SK-N-MC (cell line): ENCODE measurements at regions not wholly inside any gene's neighbourhood (a gene's known extent, or its start where the extent isn't known, plus 50 kb on each side); places are given as distances from the start of the nearest gene placed in this dataset.

Experiments
- DNase-seq: peaks from one replicate; pipeline ENCODE4 v3.0.0-alpha.2; 2011; ENCODE audit warnings: low read depth, low spot score
- H3K27ac ChIP-seq: fragments of 200-600 bp; sonication (generic); 2 replicates; pipeline ENCODE4 v1.5.1; 2016; ENCODE audit warnings: mixed run types
- H3K36me3 ChIP-seq: fragments of 200-600 bp; sonication (generic); 2 replicates; pipeline ENCODE4 v1.6.1; 2017; ENCODE audit warnings: antibody characterized with exemption, low read length, mixed read lengths; ENCODE audit not compliant: insufficient read depth
- H3K4me3 ChIP-seq: fragments of 200-600 bp; sonication (generic); 2 replicates; pipeline ENCODE4 v1.5.1; 2016
- H3K9ac ChIP-seq: fragments of 200-600 bp; sonication (generic); 2 replicates; pipeline ENCODE4 v1.8.0; 2017; ENCODE audit warnings: mixed run types, mixed read lengths; ENCODE audit not compliant: insufficient read length
- H3K9me3 ChIP-seq: fragments of 200-600 bp; sonication (generic); 2 replicates; pipeline ENCODE4 v1.6.1; 2017; ENCODE audit warnings: low read depth, mild to moderate bottlenecking, antibody characterized with exemption, low read length, moderate library complexity, mixed read lengths
- EZH2 ChIP-seq: fragments of 200-600 bp; sonication (generic); IDR thresholded peaks from one replicate; pipeline ENCODE4 v1.6.1; 2017; ENCODE audit warnings: antibody characterized with exemption
- FOXP2 ChIP-seq: optimal IDR thresholded peaks from 2 replicates; pipeline ENCODE3; 2011; ENCODE audit warnings: mild to moderate bottlenecking, moderate library complexity; ENCODE audit not compliant: insufficient read depth; ENCODE audit errors: extremely low read length, control extremely low read depth
- POLR2AphosphoS5 ChIP-seq: IDR thresholded peaks from 2 replicates; pipeline ENCODE4 v1.6.1; 2012; ENCODE audit warnings: mild to moderate bottlenecking, low read depth, low read length, borderline replicate concordance

GRCh38 chr5:56751572-56752313 is 63.6 kb upstream of the MAP3K1 start:
- no peak overlapping the region for H3K27ac ChIP-seq
- DNase-seq, result no peak

GRCh38 chr5:56749842-56750241 is 65.5 kb upstream of the MAP3K1 start:
- Histone ChIP-seq H3K4me3 (no peak overlapping the region), H3K9me3 (no peaks in the 10 kb centered on the region), H3K36me3 (no peaks in the 10 kb centered on the region), H3K27ac (no peak overlapping the region), H3K9ac (no peak overlapping the region)
- no peak for TF ChIP-seq FOXP2
- no peak for TF ChIP-seq POLR2AphosphoS5
- no peak for TF ChIP-seq EZH2
- DNase-seq, result no peak

More at GRCh38 chr5:56751572-56752313, 63.6 kb upstream of the MAP3K1 start:
- Histone ChIP-seq H3K9ac (no peak overlapping the region), H3K4me3 (no peak overlapping the region), H3K36me3 (no peaks in the 10 kb centered on the region), H3K9me3 (no peaks in the 10 kb centered on the region)
- TF ChIP-seq POLR2AphosphoS5 (no peak), FOXP2 (no peak), EZH2 (no peak)

DNA sequence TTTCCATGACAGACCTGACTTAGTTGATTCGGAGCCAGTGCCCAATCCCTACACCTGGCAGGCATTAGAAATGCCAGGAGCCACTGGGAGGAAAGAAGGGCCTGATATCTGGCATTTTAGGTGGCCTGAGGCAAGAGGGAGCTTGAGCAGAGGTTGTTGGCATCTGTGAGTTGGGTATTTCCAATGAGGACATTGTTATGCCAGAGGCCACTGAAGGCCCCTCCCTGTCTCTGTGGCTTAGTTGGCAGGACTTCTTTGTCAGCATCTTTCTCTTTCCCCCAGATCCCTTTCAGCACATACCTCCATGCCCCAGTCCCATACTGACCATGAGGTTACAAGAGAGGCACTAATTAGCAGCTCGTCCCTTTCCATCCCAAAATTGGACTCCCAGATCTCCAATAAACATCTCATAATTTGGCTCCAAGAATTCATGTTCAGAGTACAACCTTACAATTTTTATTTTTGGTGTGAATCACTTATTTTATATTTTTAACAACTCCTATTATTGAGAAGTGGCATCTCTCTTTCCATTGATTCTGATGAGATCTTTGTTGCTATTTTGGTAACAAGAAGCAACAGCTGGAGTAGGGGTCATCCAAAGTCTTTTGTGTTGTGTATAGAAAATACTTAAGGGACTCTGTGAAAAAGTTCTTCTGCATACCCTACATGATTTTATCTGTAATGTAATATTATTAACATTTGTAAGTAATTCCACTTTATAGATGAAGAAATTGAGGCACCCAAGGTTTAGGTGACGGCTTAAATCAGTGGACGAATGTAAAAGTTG is 68.6 kb upstream of the MAP3K1 start:
- Histone ChIP-seq H3K4me3 (no peak overlapping the region), H3K9me3 (no peaks in the 10 kb centered on the region), H3K27ac (no peak overlapping the region), H3K9ac (no peak overlapping the region), H3K36me3 (no peaks in the 10 kb centered on the region)
- no peak for TF ChIP-seq POLR2AphosphoS5
- no peak for TF ChIP-seq FOXP2
- no peak for TF ChIP-seq EZH2
- DNase-seq, result no peak

DNA sequence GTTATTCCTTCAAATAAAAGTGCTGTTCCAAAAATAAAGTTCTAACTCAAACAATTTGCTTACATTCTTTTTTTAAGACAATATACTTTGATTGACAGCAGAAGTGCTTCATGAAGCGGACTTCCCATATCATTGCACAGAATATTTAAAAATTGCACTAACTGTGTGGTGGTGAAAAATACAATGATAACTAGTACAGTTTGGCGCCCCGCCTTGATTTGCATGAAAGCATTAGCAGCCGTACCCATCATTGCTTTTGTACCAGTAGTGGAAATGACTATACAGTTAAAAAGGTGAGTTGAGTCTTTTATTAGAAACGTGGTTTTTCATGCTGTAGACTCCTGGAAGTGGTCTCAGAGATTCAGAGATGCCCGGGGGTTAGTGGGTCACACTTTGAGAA is 69.5 kb upstream of the MAP3K1 start:
- no peak for DNase-seq
- Histone ChIP-seq H3K4me3 (no peak overlapping the region), H3K27ac (no peak overlapping the region), H3K36me3 (no peaks in the 10 kb centered on the region), H3K9me3 (no peaks in the 10 kb centered on the region), H3K9ac (no peak overlapping the region)
- no peak for TF ChIP-seq EZH2
- TF ChIP-seq FOXP2, result no peak
- no peak for TF ChIP-seq POLR2AphosphoS5

DNA sequence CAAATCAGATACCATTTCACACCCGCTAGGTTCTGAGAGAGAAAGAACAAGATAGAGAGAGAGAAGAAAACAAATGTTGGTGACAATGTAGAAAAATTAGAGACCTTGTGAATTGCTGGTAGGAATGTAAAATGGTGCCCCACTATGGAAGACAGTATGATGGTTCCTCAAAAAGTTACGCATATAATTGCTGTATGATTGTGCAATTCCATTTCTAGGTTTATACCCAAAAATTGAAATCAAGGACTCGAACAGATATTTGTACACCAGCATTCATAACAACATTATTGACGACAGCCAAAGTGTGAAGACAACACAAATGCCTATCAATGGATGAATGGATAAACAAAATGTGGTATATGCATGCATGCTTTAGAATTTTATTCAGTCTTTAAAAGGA is 74.5 kb upstream of the MAP3K1 start:
- DNase-seq, result no peak
- H3K9me3 ChIP-seq, result no peaks in the 10 kb centered on the region
- H3K27ac ChIP-seq, result no peak overlapping the region
- no peak overlapping the region for H3K4me3 ChIP-seq
- no peak for TF ChIP-seq EZH2
- TF ChIP-seq FOXP2, result no peak
- no peaks in the 10 kb centered on the region for H3K36me3 ChIP-seq
- H3K9ac ChIP-seq, result no peak overlapping the region

GRCh38 chr5:56739990-56740389 is 75.4 kb upstream of the MAP3K1 start:
- Histone ChIP-seq H3K36me3 (no peaks in the 10 kb centered on the region), H3K4me3 (no peak overlapping the region), H3K27ac (no peak overlapping the region), H3K9me3 (no peaks in the 10 kb centered on the region), H3K9ac (no peak overlapping the region)
- no peak for DNase-seq
- TF ChIP-seq EZH2, result no peak
- no peak for TF ChIP-seq FOXP2
- TF ChIP-seq POLR2AphosphoS5, result no peak

GRCh38 chr5:56737951-56738606 is 77.3 kb upstream of the MAP3K1 start:
- no peak overlapping the region for H3K4me3 ChIP-seq
- H3K27ac ChIP-seq, result no peak overlapping the region
- no peak for TF ChIP-seq POLR2AphosphoS5
- no peak overlapping the region for H3K9ac ChIP-seq
- DNase-seq, result no peak
- no peaks in the 10 kb centered on the region for H3K9me3 ChIP-seq
- H3K36me3 ChIP-seq, result no peaks in the 10 kb centered on the region

GRCh38 chr5:56737002-56737621 is 78.2 kb upstream of the MAP3K1 start:
- TF ChIP-seq POLR2AphosphoS5 (no peak), FOXP2 (no peak)
- Histone ChIP-seq H3K9me3 (no peaks in the 10 kb centered on the region), H3K36me3 (no peaks in the 10 kb centered on the region), H3K4me3 (no peak overlapping the region), H3K27ac (no peak overlapping the region), H3K9ac (no peak overlapping the region)
- DNase-seq, result no peak
